ENCODE measurements at regions not wholly inside any gene's neighbourhood (a gene's known extent, or its start where the extent isn't known, plus 50 kb on each side); places are given as distances from the start of the nearest gene placed in this dataset.

DNA sequence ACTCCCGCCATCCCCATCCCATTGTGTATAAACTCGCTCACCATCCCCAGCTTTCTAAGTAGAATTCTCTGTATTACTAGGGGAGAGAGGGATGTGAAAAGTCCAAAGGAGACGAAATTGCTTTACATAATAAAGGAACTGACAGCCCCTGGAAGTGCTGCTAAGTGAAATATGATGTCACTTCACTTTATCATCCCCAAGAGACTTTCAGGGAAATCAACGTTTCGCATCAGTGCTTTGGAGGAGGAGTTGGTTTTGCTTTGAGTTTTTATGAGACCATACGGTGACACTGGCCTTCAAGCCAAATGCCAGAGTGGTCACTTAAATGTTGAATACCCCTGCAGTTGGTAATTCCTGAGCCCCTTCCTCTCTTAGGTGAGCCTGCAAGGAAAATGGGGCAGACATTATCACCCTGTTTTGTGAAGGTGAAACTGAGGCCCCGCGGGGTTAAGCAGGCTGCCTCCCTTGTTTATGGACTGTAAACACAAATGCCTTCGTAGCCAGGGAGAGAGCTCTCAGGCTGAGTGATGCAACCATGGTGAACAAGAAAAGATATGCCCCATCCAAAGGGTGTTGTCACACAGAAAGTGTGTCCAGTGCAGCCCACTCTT, 58.4 kb upstream of the KAZN start:
- no peaks in the 10 kb centered on the region for H3K36me3 Mint-ChIP-seq (ENCODE audit: insufficient read depth)
- H3K4me1 Mint-ChIP-seq (ENCODE audit: low read depth): no peaks in the 10 kb centered on the region

DNA sequence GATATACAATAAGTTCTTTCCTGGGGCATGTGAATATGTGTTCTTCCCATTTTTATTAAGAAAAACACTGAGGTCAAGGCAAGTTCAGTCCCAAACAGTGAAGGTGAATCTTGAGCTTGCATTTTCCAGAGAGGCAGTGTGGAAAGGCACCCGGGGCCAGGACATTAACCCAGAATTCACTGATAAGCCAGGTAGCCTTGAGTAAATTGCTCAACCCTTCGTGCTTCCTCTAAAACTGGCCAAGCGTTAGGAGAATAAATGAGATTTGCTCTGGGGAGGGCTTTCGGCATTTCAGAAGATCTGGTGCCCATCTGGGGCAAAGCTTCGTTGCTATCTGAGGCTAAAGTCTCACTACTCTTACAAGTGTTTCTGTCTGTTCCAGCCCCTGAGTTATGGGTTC, 57.1 kb upstream of the KAZN start:
- H3K4me1 Mint-ChIP-seq (ENCODE audit: low read depth): no peaks in the 10 kb centered on the region
- no peak for DNase-seq
- H3K4me3 Mint-ChIP-seq: no peak overlapping the region
- H3K27me3 Mint-ChIP-seq (ENCODE audit: low read depth): peaks cover 5% of the 10 kb centered on the region
- ATAC-seq: no peak
- H3K36me3 Mint-ChIP-seq (ENCODE audit: insufficient read depth): no peaks in the 10 kb centered on the region
- no peaks in the 10 kb centered on the region for H3K9me3 Mint-ChIP-seq

More for the DNA sequence above, 58.4 kb upstream of the KAZN start:
- ATAC-seq (no peak), DNase-seq (no peak)
- Mint-ChIP-seq H3K4me3 (no peak overlapping the region), H3K9me3 (no peaks in the 10 kb centered on the region), H3K27me3 (ENCODE audit: low read depth) (peaks cover 5% of the 10 kb centered on the region)

GRCh38 chr1:14543191-14543840, 55.2 kb upstream of the KAZN start:
- Mint-ChIP-seq H3K27me3 (ENCODE audit: low read depth) (peaks cover 5% of the 10 kb centered on the region), H3K9me3 (no peaks in the 10 kb centered on the region), H3K4me3 (no peak overlapping the region), H3K36me3 (ENCODE audit: insufficient read depth) (no peaks in the 10 kb centered on the region), H3K4me1 (ENCODE audit: low read depth) (no peaks in the 10 kb centered on the region)
- DNase-seq: no peak
- no peak for ATAC-seq

DNA sequence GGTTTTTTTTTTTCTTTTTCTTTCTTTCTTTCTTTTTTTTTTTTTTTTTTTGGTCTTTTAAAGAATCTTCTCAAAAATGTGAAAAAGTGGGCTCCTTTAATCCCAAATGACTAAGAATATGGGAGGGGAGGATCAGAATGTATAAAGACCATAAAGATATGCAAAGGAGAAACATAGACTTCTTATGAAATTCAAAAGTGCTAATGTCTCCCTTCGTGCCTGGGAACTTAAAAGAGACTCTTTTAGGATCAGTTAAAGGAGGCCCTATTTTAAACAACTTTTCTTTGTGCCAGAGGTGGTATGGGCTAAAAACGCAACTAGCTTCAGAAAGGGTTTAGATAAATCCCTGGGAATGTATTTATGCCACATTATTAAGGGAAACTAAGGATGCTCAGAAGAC, 54.2 kb upstream of the KAZN start:
- DNase-seq (no peak), ATAC-seq (no peak)
- Mint-ChIP-seq H3K9me3 (no peaks in the 10 kb centered on the region), H3K4me3 (no peak overlapping the region), H3K27me3 (ENCODE audit: low read depth) (peaks cover 5% of the 10 kb centered on the region), H3K4me1 (ENCODE audit: low read depth) (no peaks in the 10 kb centered on the region), H3K36me3 (ENCODE audit: insufficient read depth) (no peaks in the 10 kb centered on the region)

GRCh38 chr1:14545422-14546025, 53.0 kb upstream of the KAZN start:
- H3K4me1 Mint-ChIP-seq (ENCODE audit: low read depth): no peaks in the 10 kb centered on the region
- no peak overlapping the region for H3K4me3 Mint-ChIP-seq
- DNase-seq (no peak), ATAC-seq (no peak)
- no peaks in the 10 kb centered on the region for H3K36me3 Mint-ChIP-seq (ENCODE audit: insufficient read depth)
- H3K9me3 Mint-ChIP-seq: no peaks in the 10 kb centered on the region
- peaks cover 8% of the 10 kb centered on the region for H3K27me3 Mint-ChIP-seq (ENCODE audit: low read depth)

- no peak overlapping the region for H3K4me3 Mint-ChIP-seq
- no peaks in the 10 kb centered on the region for H3K4me1 Mint-ChIP-seq (ENCODE audit: low read depth)
- peaks cover 8% of the 10 kb centered on the region for H3K27me3 Mint-ChIP-seq (ENCODE audit: low read depth)
- no peak for ATAC-seq
- no peaks in the 10 kb centered on the region for H3K9me3 Mint-ChIP-seq
- DNase-seq: no peak
- no peaks in the 10 kb centered on the region for H3K36me3 Mint-ChIP-seq (ENCODE audit: insufficient read depth)
These were observed 52.1 kb upstream of the KAZN start for GRCh38 chr1:14546416-14546815.

All from activated T-cell treated with anti-CD3 and anti-CD28 coated beads, Interleukin-2, amount 50 U/mL, for 4 hours (primary cell).